ENCODE measurements at regions not wholly inside any gene's neighbourhood (a gene's known extent, or its start where the extent isn't known, plus 50 kb on each side); places are given as distances from the start of the nearest gene placed in this dataset.

GRCh38 chr13:67713571-67713970, 483.4 kb upstream of the PCDH9 start:
- TF ChIP-seq YY1 (IDR thresholded peaks at IDR 0.05; ENCODE audit: low read depth) (no peak), EP300 (IDR thresholded peaks at IDR 0.05; ENCODE audit: borderline replicate concordance) (no peak), EGR1 (IDR thresholded peaks at IDR 0.05) (no peak), RAD21 (IDR thresholded peaks at IDR 0.05; ENCODE audit: low read depth) (no peak), REST (IDR thresholded peaks at IDR 0.05; ENCODE audit: low read depth) (no peak)
